Dedifferentiated amniotic fluid mesenchymal stem cell (primary cell): ENCODE measurements at regions not wholly inside any gene's neighbourhood (a gene's known extent, or its start where the extent isn't known, plus 50 kb on each side); places are given as distances from the start of the nearest gene placed in this dataset.

Source experiments
- DNase-seq: peaks from one replicate; pipeline ENCODE4 v3.0.0-alpha.2; 2016; ENCODE audit errors: extremely low spot score

GRCh38 chr10:53007527-53007842 is 234.9 kb upstream of the MBL2 start:
- DNase-seq, result no peak

GRCh38 chr10:53006663-53007526 is 234.3 kb upstream of the MBL2 start:
- no peak for DNase-seq

GRCh38 chr10:53005612-53006345 is 233.2 kb upstream of the MBL2 start:
- no peak for DNase-seq

GRCh38 chr10:53003094-53003493 is 230.5 kb upstream of the MBL2 start:
- no peak for DNase-seq

- DNase-seq, result no peak
Measured at GRCh38 chr10:52999681-53000080, 227.1 kb upstream of the MBL2 start.

GRCh38 chr10:52999258-52999657 is 226.7 kb upstream of the MBL2 start:
- no peak for DNase-seq

GRCh38 chr10:52997007-52997406 is 224.4 kb upstream of the MBL2 start:
- DNase-seq, result no peak

GRCh38 chr10:52994370-52994769 is 221.8 kb upstream of the MBL2 start:
- no peak for DNase-seq

GRCh38 chr10:52993109-52993508 is 220.5 kb upstream of the MBL2 start:
- DNase-seq, result no peak

GRCh38 chr10:52992567-52992966 is 220.0 kb upstream of the MBL2 start:
- no peak for DNase-seq

- DNase-seq, result no peak
Measured at GRCh38 chr10:52988923-52989322, 216.3 kb upstream of the MBL2 start.

- DNase-seq, result no peak
Measured at GRCh38 chr10:52986125-52986524, 213.5 kb upstream of the MBL2 start.

- no peak for DNase-seq
Measured at GRCh38 chr10:52984169-52984568, 211.6 kb upstream of the MBL2 start.

- DNase-seq, result no peak
Measured at GRCh38 chr10:52979295-52979990, 206.9 kb upstream of the MBL2 start.

GRCh38 chr10:52977581-52977980 is 205.0 kb upstream of the MBL2 start:
- DNase-seq, result no peak

GRCh38 chr10:52967806-52968795 is 195.5 kb upstream of the MBL2 start:
- DNase-seq, result no peak

GRCh38 chr10:52966904-52967303 is 194.3 kb upstream of the MBL2 start:
- DNase-seq, result no peak

- no peak for DNase-seq
Measured at GRCh38 chr10:52965938-52966401, 193.4 kb upstream of the MBL2 start.

- no peak for DNase-seq
Measured at GRCh38 chr10:52965509-52965908, 192.9 kb upstream of the MBL2 start.

GRCh38 chr10:52961323-52961722 is 188.7 kb upstream of the MBL2 start:
- DNase-seq, result no peak

- no peak for DNase-seq
Measured at GRCh38 chr10:52959810-52960209, 187.2 kb upstream of the MBL2 start.
